ENCODE measurements at regions not wholly inside any gene's neighbourhood (a gene's known extent, or its start where the extent isn't known, plus 50 kb on each side); places are given as distances from the start of the nearest gene placed in this dataset.

GRCh38 chr6:112592159-112592558 lies 245.0 kb downstream of the RFPL4B start:
- DNase-seq = no peak
- no peak overlapping the region for H3K27ac ChIP-seq
- H3K4me3 ChIP-seq (ENCODE audit: low read depth, low read length) = no peak overlapping the region
- no peaks in the 10 kb centered on the region for H3K36me3 ChIP-seq
- peaks cover 7% of the 10 kb centered on the region for H3K9me3 ChIP-seq (ENCODE audit: severe bottlenecking)
- no peak for TF ChIP-seq CTCF (IDR thresholded peaks at IDR 0.05; ENCODE audit: low read depth, low read length)
- H3K27me3 ChIP-seq (ENCODE audit: insufficient read depth, low read depth, severe bottlenecking) = peaks cover 12% of the 10 kb centered on the region

- H3K27me3 ChIP-seq (ENCODE audit: insufficient read depth, low read depth, severe bottlenecking) = peaks cover 23% of the 10 kb centered on the region
- peaks cover 7% of the 10 kb centered on the region for H3K9me3 ChIP-seq (ENCODE audit: severe bottlenecking)
- H3K4me3 ChIP-seq (ENCODE audit: low read depth, low read length) = no peak overlapping the region
- H3K36me3 ChIP-seq = no peaks in the 10 kb centered on the region
- no peak for TF ChIP-seq CTCF (IDR thresholded peaks at IDR 0.05; ENCODE audit: low read depth, low read length)
- H3K27ac ChIP-seq = no peak overlapping the region
- DNase-seq = no peak
Measured at GRCh38 chr6:112594886-112595594, 247.9 kb downstream of the RFPL4B start.

- Histone ChIP-seq H3K9me3 (ENCODE audit: severe bottlenecking) (peaks cover 7% of the 10 kb centered on the region), H3K27me3 (ENCODE audit: insufficient read depth, low read depth, severe bottlenecking) (peaks cover 24% of the 10 kb centered on the region), H3K36me3 (no peaks in the 10 kb centered on the region), H3K4me3 (ENCODE audit: low read depth, low read length) (no peak overlapping the region), H3K27ac (no peak overlapping the region)
- DNase-seq = no peak
- no peak for TF ChIP-seq CTCF (IDR thresholded peaks at IDR 0.05; ENCODE audit: low read depth, low read length)
Measured at GRCh38 chr6:112595841-112596240, 248.7 kb downstream of the RFPL4B start.

GRCh38 chr6:112597176-112597575 lies 250.0 kb downstream of the RFPL4B start:
- TF ChIP-seq CTCF (IDR thresholded peaks at IDR 0.05; ENCODE audit: low read depth, low read length) = no peak
- H3K4me3 ChIP-seq (ENCODE audit: low read depth, low read length) = no peak overlapping the region
- DNase-seq = no peak
- H3K9me3 ChIP-seq (ENCODE audit: severe bottlenecking) = peaks cover 7% of the 10 kb centered on the region
- H3K27me3 ChIP-seq (ENCODE audit: insufficient read depth, low read depth, severe bottlenecking) = peaks cover 24% of the 10 kb centered on the region
- no peak overlapping the region for H3K27ac ChIP-seq
- H3K36me3 ChIP-seq = no peaks in the 10 kb centered on the region

GRCh38 chr6:112600168-112600567 lies 253.0 kb downstream of the RFPL4B start:
- TF ChIP-seq CTCF (IDR thresholded peaks at IDR 0.05; ENCODE audit: low read depth, low read length) = no peak
- H3K27ac ChIP-seq = no peak overlapping the region
- H3K4me3 ChIP-seq (ENCODE audit: low read depth, low read length) = no peak overlapping the region
- H3K9me3 ChIP-seq (ENCODE audit: severe bottlenecking) = no peaks in the 10 kb centered on the region
- no peaks in the 10 kb centered on the region for H3K36me3 ChIP-seq
- DNase-seq = no peak
- H3K27me3 ChIP-seq (ENCODE audit: insufficient read depth, low read depth, severe bottlenecking) = peaks cover 22% of the 10 kb centered on the region

GRCh38 chr6:112603726-112604125 lies 256.6 kb downstream of the RFPL4B start:
- no peak for TF ChIP-seq CTCF (IDR thresholded peaks at IDR 0.05; ENCODE audit: low read depth, low read length)
- Histone ChIP-seq H3K27me3 (ENCODE audit: insufficient read depth, low read depth, severe bottlenecking) (peaks cover 14% of the 10 kb centered on the region), H3K36me3 (no peaks in the 10 kb centered on the region), H3K9me3 (ENCODE audit: severe bottlenecking) (no peaks in the 10 kb centered on the region), H3K27ac (no peak overlapping the region), H3K4me3 (ENCODE audit: low read depth, low read length) (no peak overlapping the region)
- no peak for DNase-seq

All from WERI-Rb-1 (cell line).